Activated CD8-positive, alpha-beta memory T cell treated with anti-CD3 and anti-CD28 coated beads, Interleukin-2, amount 50 U/mL, for 24 hours (primary cell): ENCODE measurements at regions not wholly inside any gene's neighbourhood (a gene's known extent, or its start where the extent isn't known, plus 50 kb on each side); places are given as distances from the start of the nearest gene placed in this dataset.
"Not testable (repeated sequence)": the region's sequence is repeated elsewhere in the genome, so short reads cannot be mapped to it uniquely, and the experiment has no call there.

ENCODE experiments used
- DNase-seq: peaks from one replicate; pipeline ENCODE4 v3.0.0-alpha.2; 2020; ENCODE audit errors: extremely low read depth

DNA sequence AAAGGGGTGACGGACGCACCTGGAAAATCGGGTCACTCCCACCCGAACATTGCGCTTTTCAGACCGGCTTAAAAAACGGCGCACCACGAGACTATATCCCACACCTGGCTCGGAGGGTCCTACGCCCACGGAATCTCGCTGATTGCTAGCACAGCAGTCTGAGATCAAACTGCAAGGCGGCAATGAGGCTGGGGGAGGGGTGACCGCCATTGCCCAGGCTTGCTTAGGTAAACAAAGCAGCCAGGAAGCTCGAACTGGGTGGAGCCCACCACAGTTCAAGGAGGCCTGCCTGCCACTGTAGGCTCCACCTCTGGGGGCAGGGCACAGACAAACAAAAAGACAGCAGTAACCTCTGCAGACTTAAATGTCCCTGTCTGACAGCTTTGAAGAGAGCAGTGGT is 342.0 kb upstream of the PKN2 start:
- DNase-seq: not testable (repeated sequence)

DNA sequence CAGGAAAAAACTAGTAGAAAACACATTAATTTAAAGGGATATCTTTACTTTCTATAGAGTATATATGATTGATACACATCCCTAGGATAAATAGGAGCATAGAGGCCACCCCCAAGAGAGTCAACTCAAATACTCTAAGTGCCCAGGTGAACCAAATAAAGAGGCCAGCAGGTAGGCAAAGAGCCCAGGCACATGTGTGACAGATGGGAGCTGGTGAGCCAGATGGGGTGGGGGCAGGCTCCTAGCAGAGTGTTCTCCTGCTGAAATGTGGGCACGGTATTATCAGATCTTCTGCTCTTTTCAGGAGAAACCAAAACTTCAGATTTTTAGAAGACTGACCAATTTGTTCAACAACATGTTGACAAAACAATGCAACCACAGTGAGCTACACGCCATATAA is 333.4 kb upstream of the PKN2 start:
- DNase-seq: no peak

DNA sequence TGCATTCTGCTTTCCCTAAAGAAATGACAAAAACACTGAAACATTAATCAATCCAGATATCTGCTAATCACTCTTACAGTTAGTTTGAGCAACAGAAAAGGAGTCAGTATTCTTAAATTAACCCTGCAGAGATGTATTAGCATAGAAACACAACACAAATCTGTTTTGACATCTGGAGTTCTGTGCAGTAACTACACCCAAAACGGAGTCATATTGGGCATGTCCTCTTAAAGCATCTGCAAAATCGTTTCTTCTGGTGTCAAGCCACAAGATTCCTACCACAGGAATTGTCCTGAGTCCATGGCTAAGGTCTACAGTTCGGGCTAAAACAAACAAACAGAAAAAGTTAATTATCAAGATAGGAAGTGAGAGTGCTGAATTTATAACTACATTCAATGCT is 332.1 kb upstream of the PKN2 start:
- DNase-seq: no peak

DNA sequence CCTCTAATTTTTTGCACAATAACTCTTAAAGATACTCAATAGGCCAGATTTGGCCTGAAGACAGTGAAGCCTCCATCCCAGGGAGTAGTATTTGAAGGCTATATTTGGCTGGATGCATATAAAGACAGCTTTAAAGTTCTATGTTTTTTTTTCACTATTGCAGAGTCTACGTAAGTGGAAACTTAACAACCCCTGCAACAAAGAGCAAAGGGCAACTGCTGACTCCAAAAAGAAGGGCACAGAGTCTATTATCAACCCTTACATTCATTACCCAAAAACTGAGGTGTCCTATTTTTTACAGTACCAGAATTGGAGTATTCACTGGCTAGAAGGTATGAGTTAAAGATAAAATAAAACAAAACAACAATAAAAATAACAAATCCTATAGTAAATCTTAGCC is 329.8 kb upstream of the PKN2 start:
- no peak for DNase-seq

DNA sequence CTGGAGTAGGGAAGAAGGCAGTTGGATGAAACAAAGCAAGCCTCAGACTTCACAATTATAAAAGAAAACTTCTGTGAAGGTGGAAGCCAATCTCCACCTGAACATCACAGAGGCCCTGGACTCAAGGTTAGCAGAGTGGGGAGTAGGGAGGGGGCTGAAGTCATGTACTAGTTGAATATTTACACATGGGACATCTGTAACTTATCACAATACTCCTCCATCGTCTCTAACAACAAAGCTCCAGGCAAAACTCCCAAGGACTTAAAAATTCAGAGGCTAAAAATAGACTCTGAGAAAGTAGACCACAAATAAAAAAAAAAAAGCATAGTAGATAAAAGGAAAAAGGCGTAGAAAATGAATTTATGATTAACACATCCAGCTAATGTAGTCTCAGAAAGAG is 326.3 kb upstream of the PKN2 start:
- no peak for DNase-seq

DNA sequence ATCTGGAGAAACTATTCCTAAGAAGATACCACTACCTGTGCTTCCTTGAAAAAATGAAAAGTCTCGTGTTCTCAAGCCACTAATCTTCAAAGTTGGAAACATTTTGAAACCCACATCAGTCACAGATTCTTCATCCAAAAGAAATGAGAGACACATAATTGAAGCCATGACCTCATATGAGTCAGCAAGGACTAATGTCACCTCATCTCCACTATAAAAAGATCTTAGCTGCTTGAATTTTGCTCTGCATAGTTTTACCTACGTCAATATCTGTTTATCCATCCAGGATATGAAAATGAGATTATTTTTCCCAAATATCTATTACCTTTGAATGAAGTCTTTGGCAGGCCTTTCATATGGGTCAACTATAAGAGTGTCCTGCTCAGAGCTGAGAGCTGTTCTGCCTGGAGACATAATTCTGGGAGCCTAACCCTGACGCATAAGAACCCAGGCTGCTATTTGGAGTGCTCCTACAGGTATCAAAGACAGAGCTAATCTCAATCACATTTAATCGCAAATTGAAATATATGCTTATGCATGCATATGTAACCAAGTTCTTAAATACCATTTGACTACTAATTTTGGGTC is 312.5 kb upstream of the PKN2 start:
- DNase-seq: no peak

DNA sequence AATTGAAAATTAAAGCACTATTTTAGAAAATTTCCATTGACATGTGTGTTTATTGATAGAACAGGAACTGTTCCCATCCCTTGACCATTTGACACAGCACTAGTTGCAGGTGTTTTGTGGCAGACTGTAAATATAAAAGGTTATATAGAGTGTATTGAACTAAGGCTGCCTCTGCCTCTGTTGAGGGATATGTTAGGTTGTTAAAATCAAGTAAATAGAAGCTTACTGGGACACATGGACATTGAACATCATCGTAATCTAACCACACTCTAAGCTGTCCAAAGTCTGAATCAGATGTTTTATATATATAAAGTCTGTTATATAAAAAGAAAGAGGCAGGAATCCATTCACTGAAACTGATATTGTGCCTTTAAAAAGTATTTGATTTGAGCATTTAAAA is 308.1 kb upstream of the PKN2 start:
- no peak for DNase-seq

DNA sequence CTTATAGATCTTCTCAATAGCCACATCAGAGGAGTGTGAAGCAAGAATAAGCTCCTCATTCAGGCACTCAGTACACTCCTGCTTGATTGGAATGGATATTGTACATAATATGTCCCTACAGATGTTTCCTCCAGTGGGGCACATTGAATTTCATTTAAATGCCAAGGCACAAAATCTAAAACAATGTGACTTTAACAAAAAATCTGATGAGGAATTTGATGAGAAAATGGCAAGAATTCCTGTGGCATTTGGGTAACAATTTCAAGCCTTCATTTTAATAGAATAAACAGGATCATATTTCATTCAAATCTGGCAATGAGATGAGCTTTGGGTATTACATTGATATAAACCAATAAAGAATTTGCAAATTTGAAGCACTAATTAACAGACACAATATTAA is 307.7 kb upstream of the PKN2 start:
- DNase-seq: no peak

DNA sequence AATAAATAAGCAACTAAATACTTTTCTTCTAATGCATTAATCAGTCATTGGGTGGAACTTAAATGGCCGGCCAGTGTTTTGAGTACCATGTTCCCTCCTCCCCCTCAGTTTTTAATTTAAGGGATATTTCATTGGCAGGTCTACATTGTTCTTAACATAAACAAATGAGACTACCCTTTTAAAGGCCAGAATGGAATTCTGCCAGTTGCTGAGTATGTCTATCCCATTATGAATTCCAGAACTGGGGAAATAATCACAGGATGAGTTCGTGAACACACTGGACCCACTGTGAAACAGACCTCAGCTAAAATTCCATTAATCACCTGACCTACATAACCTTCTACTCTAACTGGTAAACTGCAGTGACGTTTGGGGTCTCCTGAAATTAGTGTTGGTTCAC is 305.5 kb upstream of the PKN2 start:
- DNase-seq: no peak

DNA sequence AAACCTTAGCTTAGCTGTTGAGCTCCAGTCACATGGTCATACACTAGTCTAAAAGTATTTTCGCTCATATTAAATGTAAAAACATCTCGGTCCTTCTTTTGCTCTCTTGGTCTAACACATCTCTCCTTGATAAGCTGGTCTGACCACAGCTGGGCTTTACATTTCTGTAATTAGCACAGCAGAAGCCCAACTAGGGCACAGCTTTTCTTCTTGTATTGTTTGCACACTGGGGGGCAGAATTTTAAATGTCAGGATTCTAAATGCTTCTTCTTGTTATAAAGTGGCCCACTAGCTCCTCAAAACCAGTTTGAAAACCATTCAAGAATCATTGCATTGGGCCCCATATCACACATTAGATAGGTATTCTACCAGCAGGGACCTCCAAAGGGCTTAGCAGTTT is 289.1 kb upstream of the PKN2 start:
- DNase-seq: no peak

DNA sequence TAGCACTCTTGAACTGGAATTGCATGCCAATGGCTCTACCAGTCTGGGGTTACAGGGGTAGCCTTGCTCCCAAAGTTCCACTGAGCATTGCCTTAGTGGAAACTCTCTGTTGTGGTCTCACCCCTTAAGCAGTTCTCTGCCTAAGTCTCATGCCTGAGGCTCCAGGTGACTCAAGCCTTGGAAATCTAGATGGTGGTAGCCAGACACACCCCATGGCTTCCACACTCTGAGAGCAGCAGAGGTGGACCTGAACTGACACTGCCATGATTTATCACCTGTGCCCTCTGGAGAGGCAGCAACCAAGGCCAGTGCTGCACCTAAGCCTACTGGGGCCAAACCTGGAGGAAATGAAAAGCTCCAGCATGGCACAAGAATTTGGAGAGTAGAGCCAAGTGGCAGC is 285.7 kb upstream of the PKN2 start:
- DNase-seq: no peak

DNA sequence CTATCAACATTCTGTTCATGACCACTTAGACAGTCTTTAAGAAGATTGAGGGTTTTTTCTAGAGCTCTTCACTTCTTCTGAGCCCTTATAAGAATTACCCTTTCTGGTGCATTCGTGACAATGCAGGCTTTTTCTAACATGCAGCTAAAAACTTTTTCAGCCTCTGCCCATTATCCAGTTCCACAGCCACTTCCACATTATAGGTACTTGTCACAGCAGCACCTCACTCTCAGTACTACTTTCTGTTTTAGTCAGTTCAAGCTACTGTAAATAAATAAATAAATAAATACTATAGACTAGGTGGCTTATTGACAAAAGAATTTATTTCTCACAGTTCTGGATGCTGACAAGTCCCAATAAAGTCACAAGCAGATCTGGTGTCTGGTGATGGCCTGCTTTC is 284.4 kb upstream of the PKN2 start:
- no peak for DNase-seq

DNA sequence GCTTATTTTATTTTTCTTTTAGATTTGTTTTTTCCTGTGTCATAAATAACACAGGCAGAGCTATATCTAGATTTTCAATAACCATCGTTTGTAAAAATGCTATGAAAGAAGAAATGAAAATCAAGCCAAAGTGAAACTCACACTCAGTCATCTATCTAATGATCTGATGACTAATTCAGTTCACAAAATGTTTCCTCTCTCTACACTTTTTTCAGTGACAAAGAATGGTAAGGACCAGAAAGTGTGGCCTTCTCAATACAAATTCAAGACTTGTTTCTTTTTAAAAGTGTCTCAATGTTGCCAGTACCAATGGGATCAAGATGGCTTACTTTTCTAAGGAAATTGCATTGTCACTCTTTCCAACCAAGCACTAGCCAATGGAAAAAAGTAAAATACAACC is 282.8 kb upstream of the PKN2 start:
- no peak for DNase-seq

DNA sequence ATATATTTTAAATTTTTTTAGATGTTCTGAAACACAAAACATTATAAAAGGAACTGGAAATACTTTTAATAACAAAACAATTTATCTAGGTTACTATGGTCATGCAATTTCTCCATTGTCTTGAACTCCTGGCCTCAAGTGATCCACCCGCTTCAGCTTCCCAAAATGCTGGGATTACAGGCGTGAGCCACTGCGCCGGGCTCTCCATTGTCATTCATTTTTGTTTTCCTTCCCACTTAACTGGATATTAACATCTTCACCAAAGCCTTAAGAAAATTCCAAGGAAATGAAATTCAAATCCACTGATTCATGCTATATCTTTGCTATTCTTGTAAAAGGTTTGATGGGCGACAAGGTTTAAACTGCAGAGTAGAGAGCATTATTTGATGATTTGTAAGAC is 279.5 kb upstream of the PKN2 start:
- no peak for DNase-seq

DNA sequence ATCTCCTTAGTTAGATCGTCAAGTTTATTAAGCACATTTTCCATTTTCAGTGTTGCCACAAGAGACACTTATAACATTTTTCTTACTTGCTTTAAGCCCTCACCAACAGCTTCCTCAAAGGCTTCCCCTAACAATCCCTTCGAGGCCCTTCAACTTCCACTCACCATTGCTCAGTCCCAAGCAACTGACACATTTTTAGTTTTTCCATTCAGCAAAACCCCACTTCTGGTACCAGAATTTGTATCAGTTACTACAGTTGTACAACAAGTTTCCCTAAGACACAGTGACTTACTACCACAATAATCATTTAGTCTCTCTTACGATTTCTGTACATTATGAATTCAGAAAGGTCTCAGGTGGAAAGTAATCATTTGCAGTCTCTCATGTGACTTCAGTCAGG is 276.8 kb upstream of the PKN2 start:
- no peak for DNase-seq

DNA sequence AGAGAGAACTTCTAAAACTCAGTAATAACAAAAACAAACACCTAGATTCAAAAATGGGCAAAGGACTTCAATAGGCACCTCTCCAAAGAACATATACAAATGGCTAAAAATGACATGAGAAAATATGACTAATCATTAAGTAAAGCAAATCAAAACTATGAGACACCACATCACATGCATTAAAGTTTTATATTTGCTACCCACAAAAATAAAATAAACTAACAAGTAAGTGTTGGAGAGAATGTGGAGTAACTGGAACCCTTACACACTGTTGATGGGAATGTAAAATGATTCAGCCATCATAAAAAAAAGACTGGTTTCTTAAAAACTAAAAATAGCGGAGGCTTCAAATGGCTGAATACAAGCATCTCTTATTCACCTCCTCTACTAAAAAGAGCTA is 262.1 kb upstream of the PKN2 start:
- DNase-seq: no peak

DNA sequence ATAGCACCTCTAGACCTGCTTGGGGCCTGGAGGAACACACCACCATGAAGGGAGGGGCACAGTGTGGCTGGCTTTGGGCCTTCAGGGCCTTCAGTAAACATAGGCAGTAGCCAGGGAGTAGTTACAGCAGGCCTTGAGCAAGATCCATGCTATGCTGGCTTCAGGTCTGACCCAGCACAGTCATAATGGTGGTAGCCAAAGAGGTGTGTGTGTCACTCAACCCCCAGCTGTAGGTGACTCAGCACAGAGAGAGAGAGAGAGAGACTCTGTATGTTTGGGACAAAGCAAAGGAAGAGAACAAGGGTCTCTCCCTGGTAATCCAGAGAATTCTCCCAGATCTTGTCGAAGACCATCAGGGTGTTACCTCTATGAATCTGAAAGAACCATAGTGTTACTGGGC is 250.5 kb upstream of the PKN2 start:
- DNase-seq: no peak

DNA sequence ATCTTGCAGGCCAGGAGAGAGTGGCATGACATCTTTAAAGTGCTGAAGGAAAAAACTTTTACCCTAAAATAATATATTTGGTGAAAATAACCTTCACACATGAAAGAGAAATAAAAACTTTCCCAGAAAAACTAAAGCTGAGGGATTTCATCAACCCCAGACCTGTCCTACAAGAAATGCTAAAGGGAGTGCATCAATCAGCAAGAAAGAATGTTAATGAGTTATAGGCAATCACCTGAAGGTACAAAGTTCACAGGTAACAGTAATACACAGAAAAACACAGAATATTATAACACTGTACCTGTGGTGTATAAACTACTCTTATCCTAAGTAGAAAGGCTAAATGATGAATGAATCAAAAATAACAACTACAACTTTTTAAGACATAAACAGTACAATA is 249.2 kb upstream of the PKN2 start:
- no peak for DNase-seq

DNA sequence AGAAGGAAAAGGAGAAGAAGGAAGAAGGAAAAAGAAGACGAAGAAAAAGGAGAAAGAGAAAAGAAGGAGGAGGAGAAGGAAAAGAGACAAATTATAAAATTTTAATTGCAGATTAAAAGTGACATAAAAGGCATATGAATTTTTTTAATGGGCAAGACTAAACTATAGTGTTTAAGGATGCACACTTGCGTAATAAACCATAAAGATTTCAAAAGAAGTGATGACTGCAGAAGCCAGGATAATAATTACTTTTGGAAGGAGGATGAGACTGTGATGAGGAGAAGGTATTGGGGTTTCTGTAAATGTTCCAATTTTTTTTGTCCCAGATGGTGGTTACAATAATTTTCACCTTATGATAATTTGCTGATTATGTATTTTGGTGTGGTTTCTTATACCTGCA is 243.1 kb upstream of the PKN2 start:
- DNase-seq: no peak

DNA sequence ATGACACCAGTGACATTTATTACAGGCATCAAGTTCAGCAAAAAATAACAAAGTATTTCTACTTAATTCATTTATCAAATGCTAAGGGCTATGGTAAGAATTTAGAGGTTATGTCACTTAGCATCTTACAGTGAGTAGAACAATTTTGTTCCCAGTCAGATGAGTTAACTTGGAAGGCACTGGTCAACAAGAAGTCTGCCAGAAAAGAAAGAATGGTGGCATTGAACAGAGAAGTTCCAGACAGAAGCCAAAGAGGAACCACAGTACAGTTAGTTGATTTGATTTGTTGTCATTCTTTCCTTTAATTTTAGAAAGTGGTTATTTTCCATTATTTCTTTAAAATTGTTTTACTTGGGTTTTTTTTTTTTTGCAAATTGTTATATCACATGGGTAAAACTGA is 232.2 kb upstream of the PKN2 start:
- DNase-seq: no peak

DNA sequence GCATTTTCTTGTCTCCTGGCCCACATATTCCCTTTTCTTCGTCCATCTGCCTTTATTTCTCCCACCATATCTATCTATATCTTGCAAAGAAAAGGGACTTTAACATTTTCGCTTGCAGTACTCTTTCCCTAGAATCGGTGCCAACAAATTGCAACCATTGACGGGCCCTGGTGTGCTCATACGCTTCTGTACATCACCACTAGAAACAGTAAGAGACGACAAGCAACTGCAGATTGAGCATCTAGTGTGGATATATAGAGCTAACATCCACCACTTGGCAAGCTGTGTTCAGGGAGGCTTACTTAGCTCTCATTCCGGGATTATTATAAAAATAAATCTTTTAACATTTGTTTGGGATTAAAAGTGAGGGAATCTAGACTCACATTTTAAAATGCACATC is 230.8 kb upstream of the PKN2 start:
- no peak for DNase-seq

DNA sequence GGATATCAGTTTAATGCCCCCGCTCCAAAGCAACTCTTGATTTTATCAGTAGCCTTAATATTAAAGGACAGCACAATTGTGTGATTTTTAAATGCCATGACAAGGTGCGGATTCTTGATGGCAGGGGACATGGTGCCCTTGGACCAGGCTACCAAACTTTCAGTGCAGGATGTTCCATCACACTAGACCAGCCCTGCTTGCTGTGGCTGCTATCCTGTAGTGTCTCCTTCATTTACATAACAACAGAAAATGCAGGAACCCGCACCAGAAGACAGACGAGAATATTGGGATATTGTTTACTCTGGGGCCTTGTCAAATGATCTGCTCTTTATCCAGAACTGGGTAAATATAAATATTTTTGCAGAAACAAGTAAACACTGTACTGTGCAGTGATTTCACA is 229.3 kb upstream of the PKN2 start:
- DNase-seq: no peak

DNA sequence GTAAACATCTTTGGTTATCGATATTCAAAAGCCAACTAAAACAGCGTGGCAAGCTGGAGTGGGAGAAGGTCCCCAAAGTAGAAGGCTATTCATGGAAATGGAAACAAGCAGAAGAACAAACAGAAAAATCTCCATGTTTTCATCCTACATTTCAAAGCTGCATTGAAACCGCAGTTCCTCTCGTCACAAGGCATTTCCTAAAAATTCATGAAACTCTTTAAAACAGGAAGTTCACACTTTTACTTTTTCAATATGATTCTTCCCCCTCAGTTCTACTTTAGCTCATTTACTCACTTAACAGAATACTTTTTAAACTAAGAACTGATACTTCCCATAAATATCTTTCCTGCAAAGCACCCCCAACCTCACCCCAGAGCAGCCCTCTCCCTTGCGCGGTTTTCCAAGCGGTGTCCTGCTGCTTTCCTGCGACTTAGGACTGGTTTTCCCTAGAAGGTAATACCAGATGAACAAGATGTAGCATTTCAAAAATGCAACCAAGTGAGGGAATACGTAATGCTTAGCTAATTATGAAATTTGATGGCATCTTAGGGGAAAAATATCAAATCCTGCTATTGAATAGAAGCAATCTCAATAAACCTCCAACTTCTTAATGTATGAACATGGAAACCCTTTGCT is 228.3 kb upstream of the PKN2 start:
- DNase-seq: no peak

DNA sequence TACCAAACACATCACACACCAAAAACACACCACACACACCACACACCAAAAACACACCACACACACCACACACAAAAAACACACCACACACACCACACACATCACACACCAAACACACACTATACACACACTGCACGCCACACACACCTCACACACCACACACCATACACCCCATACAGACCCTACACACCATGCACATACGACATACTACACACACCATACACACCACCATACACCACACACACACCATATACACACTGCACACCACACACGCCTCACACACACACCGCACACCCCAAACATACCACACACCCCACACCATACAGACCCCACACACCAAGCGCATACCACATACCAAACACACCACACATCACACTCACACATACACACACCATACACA is 226.9 kb upstream of the PKN2 start:
- DNase-seq: no peak
